H9 (cell line): ENCODE measurements at regions not wholly inside any gene's neighbourhood (a gene's known extent, or its start where the extent isn't known, plus 50 kb on each side); places are given as distances from the start of the nearest gene placed in this dataset.

ENCODE experiments used
- DNase-seq: peaks from one replicate; pipeline ENCODE4 v3.0.0-alpha.2; 2017
- H2AFZ ChIP-seq: one replicate; pipeline ENCODE4 v1.6.1; 2013; ENCODE audit warnings: mild to moderate bottlenecking, low read length, control low read depth, moderate library complexity
- H2AK5ac ChIP-seq: 2 replicates; pipeline ENCODE4 v1.6.1; 2013; ENCODE audit warnings: low read length, control low read depth, mixed read lengths; ENCODE audit not compliant: insufficient read length
- H2BK120ac ChIP-seq: one replicate; pipeline ENCODE4 v1.6.1; 2013; ENCODE audit warnings: low read depth, mild to moderate bottlenecking, low read length, control low read depth, inconsistent platforms; ENCODE audit not compliant: poor library complexity, severe bottlenecking
- H2BK12ac ChIP-seq: 2 replicates; pipeline ENCODE4 v1.6.1; 2013; ENCODE audit warnings: low read length, control low read depth, mixed read lengths, low read depth; ENCODE audit not compliant: insufficient read length
- H2BK15ac ChIP-seq: 2 replicates; pipeline ENCODE4 v1.6.1; 2013; ENCODE audit warnings: low read depth, low read length, control low read depth
- H2BK20ac ChIP-seq: one replicate; pipeline ENCODE4 v1.6.1; 2013; ENCODE audit warnings: low read depth, mild to moderate bottlenecking, low read length, control low read depth, inconsistent platforms; ENCODE audit not compliant: poor library complexity, severe bottlenecking
- H2BK5ac ChIP-seq: 2 replicates; pipeline ENCODE4 v1.6.1; 2013; ENCODE audit warnings: low read length, control low read depth, mixed read lengths; ENCODE audit not compliant: insufficient read length
- H3K14ac ChIP-seq: 2 replicates; pipeline ENCODE4 v1.6.1; 2013; ENCODE audit warnings: low read length, control low read depth; ENCODE audit not compliant: insufficient read depth
- H3K18ac ChIP-seq: 2 replicates; pipeline ENCODE4 v1.6.1; 2013; ENCODE audit warnings: low read depth, mild to moderate bottlenecking, mixed read lengths, low read length, control low read depth; ENCODE audit not compliant: insufficient read length
- H3K23ac ChIP-seq: 2 replicates; pipeline ENCODE4 v1.6.1; 2013; ENCODE audit warnings: low read length, control low read depth, mixed read lengths, low read depth; ENCODE audit not compliant: insufficient read length
- H3K23me2 ChIP-seq: 2 replicates; pipeline ENCODE4 v1.6.1; 2013; ENCODE audit warnings: low read depth, mild to moderate bottlenecking, mixed read lengths, low read length, control low read depth; ENCODE audit not compliant: insufficient read length, poor library complexity, severe bottlenecking
- H3K27ac ChIP-seq: 2 replicates; pipeline ENCODE4 v1.5.1; 2013; ENCODE audit warnings: low read length, control low read depth, mixed read lengths, low read depth; ENCODE audit not compliant: insufficient read length
- H3K27me3 ChIP-seq: 2 replicates; pipeline ENCODE4 v1.6.1; 2013; ENCODE audit warnings: low read length, control low read depth, inconsistent platforms; ENCODE audit not compliant: insufficient read depth
- H3K4ac ChIP-seq: 2 replicates; pipeline ENCODE4 v1.6.1; 2013; ENCODE audit warnings: low read depth, mild to moderate bottlenecking, control low read depth, inconsistent platforms, low read length, moderate library complexity
- H3K4me1 ChIP-seq: 2 replicates; pipeline ENCODE4 v1.6.1; 2013; ENCODE audit warnings: low read length, control low read depth, inconsistent platforms; ENCODE audit not compliant: insufficient read depth
- H3K4me2 ChIP-seq: 2 replicates; pipeline ENCODE4 v1.6.1; 2013; ENCODE audit warnings: low read length, control low read depth, mixed read lengths; ENCODE audit not compliant: insufficient read length, insufficient read depth
- H3K56ac ChIP-seq: 2 replicates; pipeline ENCODE4 v1.6.1; 2013; ENCODE audit warnings: low read depth, mild to moderate bottlenecking, mixed read lengths, low read length, control low read depth; ENCODE audit not compliant: insufficient read length
- H3K79me1 ChIP-seq: 2 replicates; pipeline ENCODE4 v1.6.1; 2013; ENCODE audit warnings: low read depth, mild to moderate bottlenecking, moderate library complexity, low read length, control low read depth, inconsistent platforms; ENCODE audit not compliant: insufficient read depth, poor library complexity, severe bottlenecking
- H3K79me2 ChIP-seq: 2 replicates; pipeline ENCODE4 v1.6.1; 2013; ENCODE audit warnings: low read length, control low read depth, inconsistent platforms; ENCODE audit not compliant: insufficient read depth
- H3K9ac ChIP-seq: 2 replicates; pipeline ENCODE4 v1.6.1; 2013; ENCODE audit warnings: low read length, control low read depth, mixed read lengths; ENCODE audit not compliant: insufficient read length; ENCODE audit errors: extremely low read depth
- H3K9me3 ChIP-seq: one replicate; pipeline ENCODE4 v1.6.1; 2013; ENCODE audit warnings: low read depth, low read length, inconsistent platforms; ENCODE audit not compliant: control insufficient read depth
- H3T11ph ChIP-seq: one replicate; pipeline ENCODE4 v1.6.1; 2013; ENCODE audit warnings: mild to moderate bottlenecking, low read length, control low read depth, inconsistent platforms
- H4K20me1 ChIP-seq: one replicate; pipeline ENCODE4 v1.6.1; 2013; ENCODE audit not compliant: control insufficient read depth, insufficient read length, insufficient read depth
- H4K5ac ChIP-seq: 2 replicates; pipeline ENCODE4 v1.6.1; 2013; ENCODE audit warnings: low read depth, mild to moderate bottlenecking, mixed read lengths, low read length, control low read depth; ENCODE audit not compliant: insufficient read length
- H4K8ac ChIP-seq: replicated peaks from 2 replicates; pipeline ENCODE4 v1.6.1; 2013; ENCODE audit warnings: low read length, control low read depth, mixed read lengths, low read depth; ENCODE audit not compliant: insufficient read length
- H4K91ac ChIP-seq: 2 replicates; pipeline ENCODE4 v1.6.1; 2013; ENCODE audit warnings: low read depth, mild to moderate bottlenecking, moderate library complexity, mixed read lengths, low read length, control low read depth; ENCODE audit not compliant: insufficient read length
- H3K27ac Mint-ChIP-seq, 3 experiments: 2 replicates in 2 of 3; 3 replicates in 1 of 3; pipeline ENCODE4 v1.8.0; 2020 to 2021; ENCODE audit warnings: mixed read lengths in 3 of 3, mild to moderate bottlenecking in 1 of 3, moderate library complexity in 1 of 3
- H3K27me3 Mint-ChIP-seq: 2 replicates; pipeline ENCODE4 v1.8.0; 2021; ENCODE audit warnings: low read depth, mild to moderate bottlenecking, moderate library complexity, mixed read lengths
- H3K36me3 Mint-ChIP-seq, 3 experiments: 2 replicates in 2 of 3; 3 replicates in 1 of 3; pipeline ENCODE4 v1.8.0; 2020 to 2021; ENCODE audit warnings: low read depth in 3 of 3, mixed read lengths in 3 of 3; ENCODE audit not compliant: insufficient read depth in 1 of 3
- H3K4me1 Mint-ChIP-seq, 2 experiments: 2 replicates each; pipeline ENCODE4 v1.8.0; 2020; ENCODE audit warnings: mixed read lengths in 2 of 2
- H3K4me3 Mint-ChIP-seq, 2 experiments: 2 replicates in 1 of 2; 3 replicates in 1 of 2; pipeline ENCODE4 v1.8.0; 2020 to 2021; ENCODE audit warnings: mild to moderate bottlenecking in 2 of 2, mixed read lengths in 2 of 2, moderate library complexity in 1 of 2
- H3K9me3 Mint-ChIP-seq, 2 experiments: 2 replicates in 1 of 2; 3 replicates in 1 of 2; pipeline ENCODE4 v1.8.0; 2020; ENCODE audit warnings: mild to moderate bottlenecking in 2 of 2, mixed read lengths in 2 of 2, moderate library complexity in 1 of 2
- WGBS: extraction: QIAGEN DNeasy Blood & Tissue Kit; methylation state at CpG from one replicate; pipeline ENCODE4 v1.1.7; 2013; ENCODE audit warnings: missing lambda C conversion rate, low lambda C conversion rate, mixed read lengths; ENCODE audit not compliant: insufficient read length; ENCODE audit errors: extremely low coverage; 5-methylcytosine and 5-hydroxymethylcytosine counted together
- TF ChIP-seq, protein P1 (sequence below): fragments of 200-600 bp; sonication (generic); conservative IDR thresholded peaks from 3 replicates; pipeline ENCODE4 v1.8.0; 2021; ENCODE audit warnings: antibody characterized with exemption, mild to moderate bottlenecking

GRCh38 chr1:73899311-73899710 is 298.7 kb downstream of the LRRIQ3 start:
- Mint-ChIP-seq H3K9me3 (no peaks in the 10 kb centered on the region), H3K4me3 (no peak overlapping the region), H3K4me1 (peaks cover 7 to 8% of the 10 kb centered on the region in 2 experiments), H3K27me3 (no peaks in the 10 kb centered on the region), H3K27ac (no peak overlapping the region), H3K36me3 (no peaks in the 10 kb centered on the region)
- H3K14ac ChIP-seq = no peak overlapping the region
- H4K91ac ChIP-seq = no peak overlapping the region
- no peaks in the 10 kb centered on the region for H3K79me2 ChIP-seq
- WGBS = no CpG with 5 or more reads among the region's 3 CpGs
- H2BK15ac ChIP-seq = no peak overlapping the region
- no peak overlapping the region for H2AFZ ChIP-seq
- H4K5ac ChIP-seq = no peak overlapping the region
- no peak overlapping the region for H3K9ac ChIP-seq
- H3T11ph ChIP-seq = no peak overlapping the region
- TF ChIP-seq, protein P1, sequence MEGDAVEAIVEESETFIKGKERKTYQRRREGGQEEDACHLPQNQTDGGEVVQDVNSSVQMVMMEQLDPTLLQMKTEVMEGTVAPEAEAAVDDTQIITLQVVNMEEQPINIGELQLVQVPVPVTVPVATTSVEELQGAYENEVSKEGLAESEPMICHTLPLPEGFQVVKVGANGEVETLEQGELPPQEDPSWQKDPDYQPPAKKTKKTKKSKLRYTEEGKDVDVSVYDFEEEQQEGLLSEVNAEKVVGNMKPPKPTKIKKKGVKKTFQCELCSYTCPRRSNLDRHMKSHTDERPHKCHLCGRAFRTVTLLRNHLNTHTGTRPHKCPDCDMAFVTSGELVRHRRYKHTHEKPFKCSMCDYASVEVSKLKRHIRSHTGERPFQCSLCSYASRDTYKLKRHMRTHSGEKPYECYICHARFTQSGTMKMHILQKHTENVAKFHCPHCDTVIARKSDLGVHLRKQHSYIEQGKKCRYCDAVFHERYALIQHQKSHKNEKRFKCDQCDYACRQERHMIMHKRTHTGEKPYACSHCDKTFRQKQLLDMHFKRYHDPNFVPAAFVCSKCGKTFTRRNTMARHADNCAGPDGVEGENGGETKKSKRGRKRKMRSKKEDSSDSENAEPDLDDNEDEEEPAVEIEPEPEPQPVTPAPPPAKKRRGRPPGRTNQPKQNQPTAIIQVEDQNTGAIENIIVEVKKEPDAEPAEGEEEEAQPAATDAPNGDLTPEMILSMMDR = no peak
- no peaks in the 10 kb centered on the region for H3K4me1 ChIP-seq
- H4K8ac ChIP-seq = no peak overlapping the region
- no peak overlapping the region for H2BK12ac ChIP-seq
- no peak overlapping the region for H3K18ac ChIP-seq
- no peaks in the 10 kb centered on the region for H3K27me3 ChIP-seq
- H2BK20ac ChIP-seq = no peak overlapping the region
- no peaks in the 10 kb centered on the region for H4K20me1 ChIP-seq
- H3K23ac ChIP-seq = no peak overlapping the region
- no peak overlapping the region for H2BK120ac ChIP-seq
- no peak overlapping the region for H2BK5ac ChIP-seq
- no peaks in the 10 kb centered on the region for H3K23me2 ChIP-seq
- no peak overlapping the region for H3K4ac ChIP-seq
- no peak overlapping the region for H2AK5ac ChIP-seq
- H3K9me3 ChIP-seq = no peaks in the 10 kb centered on the region
- H3K27ac ChIP-seq = no peak overlapping the region
- DNase-seq = no peak
- H3K79me1 ChIP-seq = no peaks in the 10 kb centered on the region
- H3K56ac ChIP-seq = no peak overlapping the region
- H3K4me2 ChIP-seq = no peak overlapping the region
